ENCODE measurements at regions not wholly inside any gene's neighbourhood (a gene's known extent, or its start where the extent isn't known, plus 50 kb on each side); places are given as distances from the start of the nearest gene placed in this dataset.

GRCh38 chr1:234882898-234883297 is 245.7 kb downstream of the TOMM20 start:
- DNase-seq (ENCODE audit: low read depth) = no peak

GRCh38 chr1:234881893-234882771 is 246.5 kb downstream of the TOMM20 start:
- no peak for DNase-seq (ENCODE audit: low read depth)

GRCh38 chr1:234879147-234880080 is 249.2 kb downstream of the TOMM20 start:
- DNase-seq (ENCODE audit: low read depth) = no peak

GRCh38 chr1:234878288-234878687 is 250.3 kb downstream of the TOMM20 start:
- no peak for DNase-seq (ENCODE audit: low read depth)

GRCh38 chr1:234877761-234878160 is 250.9 kb downstream of the TOMM20 start:
- DNase-seq (ENCODE audit: low read depth) = no peak

- no peak for DNase-seq (ENCODE audit: low read depth)
Measured at GRCh38 chr1:234875953-234876855, 252.4 kb downstream of the TOMM20 start.

- no peak for DNase-seq (ENCODE audit: low read depth)
Measured at GRCh38 chr1:234875328-234875952, 253.2 kb downstream of the TOMM20 start.

GRCh38 chr1:234874291-234875288 is 254.0 kb downstream of the TOMM20 start:
- DNase-seq (ENCODE audit: low read depth) = no peak

- DNase-seq (ENCODE audit: low read depth) = no peak
Measured at GRCh38 chr1:234871710-234872271, 256.8 kb downstream of the TOMM20 start.

- no peak for DNase-seq (ENCODE audit: low read depth)
Measured at GRCh38 chr1:234871039-234871709, 257.5 kb downstream of the TOMM20 start.

GRCh38 chr1:234870020-234870981 is 258.3 kb downstream of the TOMM20 start:
- DNase-seq (ENCODE audit: low read depth) = no peak

GRCh38 chr1:234869182-234870019 is 259.2 kb downstream of the TOMM20 start:
- DNase-seq (ENCODE audit: low read depth) = no peak

GRCh38 chr1:234868296-234869147 is 258.5 kb upstream of the IRF2BP2 start:
- DNase-seq (ENCODE audit: low read depth) = no peak

GRCh38 chr1:234866007-234866866 is 256.3 kb upstream of the IRF2BP2 start:
- DNase-seq (ENCODE audit: low read depth) = peak; percentile 46

Data from HS-27A (cell line).